ENCODE measurements at regions not wholly inside any gene's neighbourhood (a gene's known extent, or its start where the extent isn't known, plus 50 kb on each side); places are given as distances from the start of the nearest gene placed in this dataset.
"Not testable (repeated sequence)": the region's sequence is repeated elsewhere in the genome, so short reads cannot be mapped to it uniquely, and the experiment has no call there.

DNA sequence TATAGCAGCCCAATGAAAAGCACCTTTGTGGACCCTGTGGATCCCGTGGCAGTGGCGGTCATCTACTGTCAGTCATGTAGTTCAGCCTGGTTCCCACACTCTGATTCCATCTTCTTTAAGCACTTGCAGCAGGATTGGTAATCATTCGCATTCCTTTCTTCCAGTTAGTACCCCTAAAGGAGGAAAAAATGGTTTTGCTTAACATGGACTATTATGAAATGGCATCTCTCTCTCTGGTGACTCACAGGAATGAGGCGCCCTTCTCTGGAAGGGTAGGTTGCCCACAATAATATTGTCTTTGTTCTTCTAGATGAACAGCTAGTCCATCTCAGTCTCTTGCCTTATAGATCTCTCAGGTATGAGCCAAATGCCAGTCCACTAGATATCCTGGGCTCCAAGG is 127.9 kb upstream of the MROH9 start:
- peak; percentile 51 for DNase-seq (ENCODE audit: low read depth, low spot score)
- CTCF ChIA-PET, result interaction anchor here (1.0 to 1.2 kb wide), 4 partner anchors 74 to 420 kb away, joined by 3 to 4 read pairs (median 3); no protein-coding TSS in a partner anchor
- POLR2A ChIA-PET, result no interaction called here
- TF ChIP-seq CTCF (IDR thresholded peaks at IDR 0.05; ENCODE audit: low read depth, low read length), result no peak
- no peak overlapping the region for H3K27ac ChIP-seq (ENCODE audit: low read depth, low read length)
- no peaks in the 10 kb centered on the region for H3K9me3 ChIP-seq (ENCODE audit: control insufficient read depth, insufficient read depth, low read length)
- no peaks in the 10 kb centered on the region for H3K27me3 ChIP-seq (ENCODE audit: control insufficient read depth, insufficient read depth, low read length)
- H3K4me3 ChIP-seq (ENCODE audit: low read depth, low read length), result no peak overlapping the region

DNA sequence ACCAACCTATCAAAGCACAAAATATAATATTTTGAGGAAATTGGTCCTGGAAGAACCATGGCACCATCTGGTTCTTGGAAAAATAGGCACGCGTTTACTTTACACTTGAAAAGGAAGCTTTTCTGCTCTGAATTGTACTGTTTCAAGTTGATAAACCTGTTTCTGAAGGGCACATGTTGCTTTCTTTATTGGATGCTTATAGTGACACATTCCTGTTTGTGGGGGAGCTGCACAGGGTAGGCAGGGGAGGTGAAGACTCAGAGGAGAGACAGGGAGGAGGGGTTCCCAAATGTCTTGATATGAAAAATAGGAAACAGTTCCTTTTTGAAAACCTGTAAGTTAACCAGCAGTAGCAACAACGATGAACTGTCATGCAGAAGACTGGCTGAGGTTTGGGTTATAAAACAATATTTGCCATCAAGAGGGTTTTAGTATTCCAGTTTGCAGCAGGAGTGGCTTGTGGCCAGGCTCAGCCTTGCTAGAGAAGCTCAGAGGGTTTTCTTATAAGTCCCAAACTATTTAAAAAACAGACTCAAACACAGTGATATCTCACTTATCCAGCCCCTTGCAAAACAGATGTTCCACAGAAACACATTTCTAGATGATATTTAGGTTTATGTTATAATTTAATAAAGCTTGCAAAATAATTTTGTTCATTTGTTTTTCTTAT is 127.0 kb upstream of the MROH9 start:
- TF ChIP-seq CTCF (IDR thresholded peaks at IDR 0.05; ENCODE audit: low read depth, low read length), result no peak
- DNase-seq (ENCODE audit: low read depth, low spot score), result no peak
- CTCF ChIA-PET, result interaction anchor here (0.9 to 1.2 kb wide), 4 partner anchors 44 to 419 kb away, joined by 3 to 4 read pairs (median 3); no protein-coding TSS in a partner anchor
- Histone ChIP-seq H3K9me3 (ENCODE audit: control insufficient read depth, insufficient read depth, low read length) (no peaks in the 10 kb centered on the region), H3K4me3 (ENCODE audit: low read depth, low read length) (no peak overlapping the region), H3K27me3 (ENCODE audit: control insufficient read depth, insufficient read depth, low read length) (no peaks in the 10 kb centered on the region), H3K27ac (ENCODE audit: low read depth, low read length) (no peak overlapping the region)
- POLR2A ChIA-PET, result no interaction called here

DNA sequence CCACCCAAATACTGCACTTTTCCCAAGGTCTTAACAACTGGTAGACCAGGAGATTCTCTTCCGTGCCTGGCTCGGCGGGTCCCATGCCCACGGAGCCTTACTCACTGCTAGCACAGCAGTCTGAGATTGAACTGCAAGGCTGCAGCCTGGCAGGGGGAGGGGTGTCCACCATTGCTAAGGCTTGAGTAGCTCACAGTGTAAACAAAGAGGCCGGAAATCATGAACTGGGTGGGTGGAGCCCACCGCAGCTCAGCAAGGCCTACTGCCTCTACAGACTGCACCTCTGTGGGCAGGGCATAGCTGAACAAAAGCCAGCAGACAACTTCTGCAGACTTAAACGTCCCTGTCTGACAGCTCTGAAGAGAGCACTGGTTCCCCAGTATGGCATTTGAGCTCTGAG is 124.3 kb upstream of the MROH9 start:
- CTCF ChIA-PET; H3K9me3 ChIP-seq (ENCODE audit: control insufficient read depth, insufficient read depth, low read length); DNase-seq (ENCODE audit: low read depth, low spot score); H3K27ac ChIP-seq (ENCODE audit: low read depth, low read length); H3K27me3 ChIP-seq (ENCODE audit: control insufficient read depth, insufficient read depth, low read length); H3K4me3 ChIP-seq (ENCODE audit: low read depth, low read length): not testable (repeated sequence)
- POLR2A ChIA-PET, result interaction anchor here (0.9 kb wide), 1 partner anchor 156 kb away, joined by 3 read pairs; no protein-coding TSS in a partner anchor

GRCh38 chr1:170819781-170820180 is 115.6 kb upstream of the MROH9 start:
- no peak for DNase-seq (ENCODE audit: low read depth, low spot score)
- ChIA-PET CTCF (no interaction called here), POLR2A (no interaction called here)
- H3K9me3 ChIP-seq (ENCODE audit: control insufficient read depth, insufficient read depth, low read length), result no peaks in the 10 kb centered on the region
- TF ChIP-seq CTCF (IDR thresholded peaks at IDR 0.05; ENCODE audit: low read depth, low read length), result no peak
- H3K27me3 ChIP-seq (ENCODE audit: control insufficient read depth, insufficient read depth, low read length), result no peaks in the 10 kb centered on the region
- no peak overlapping the region for H3K27ac ChIP-seq (ENCODE audit: low read depth, low read length)
- no peak overlapping the region for H3K4me3 ChIP-seq (ENCODE audit: low read depth, low read length)

GRCh38 chr1:170823120-170823519 is 112.2 kb upstream of the MROH9 start:
- no peaks in the 10 kb centered on the region for H3K27me3 ChIP-seq (ENCODE audit: control insufficient read depth, insufficient read depth, low read length)
- ChIA-PET CTCF (no interaction called here), POLR2A (no interaction called here)

More at GRCh38 chr1:170823120-170823519, 112.2 kb upstream of the MROH9 start:
- H3K9me3 ChIP-seq (ENCODE audit: control insufficient read depth, insufficient read depth, low read length), result no peaks in the 10 kb centered on the region
- no peak for TF ChIP-seq CTCF (IDR thresholded peaks at IDR 0.05; ENCODE audit: low read depth, low read length)
- no peak overlapping the region for H3K27ac ChIP-seq (ENCODE audit: low read depth, low read length)
- DNase-seq (ENCODE audit: low read depth, low spot score), result no peak
- H3K4me3 ChIP-seq (ENCODE audit: low read depth, low read length), result no peak overlapping the region

All from AG04450 (cell line).